SW480 (cell line): ENCODE measurements at regions not wholly inside any gene's neighbourhood (a gene's known extent, or its start where the extent isn't known, plus 50 kb on each side); places are given as distances from the start of the nearest gene placed in this dataset.

Experiments used
- DNase-seq: peaks from one replicate; pipeline ENCODE4 v3.0.0-alpha.2; 2016; ENCODE audit warnings: low spot score

DNA sequence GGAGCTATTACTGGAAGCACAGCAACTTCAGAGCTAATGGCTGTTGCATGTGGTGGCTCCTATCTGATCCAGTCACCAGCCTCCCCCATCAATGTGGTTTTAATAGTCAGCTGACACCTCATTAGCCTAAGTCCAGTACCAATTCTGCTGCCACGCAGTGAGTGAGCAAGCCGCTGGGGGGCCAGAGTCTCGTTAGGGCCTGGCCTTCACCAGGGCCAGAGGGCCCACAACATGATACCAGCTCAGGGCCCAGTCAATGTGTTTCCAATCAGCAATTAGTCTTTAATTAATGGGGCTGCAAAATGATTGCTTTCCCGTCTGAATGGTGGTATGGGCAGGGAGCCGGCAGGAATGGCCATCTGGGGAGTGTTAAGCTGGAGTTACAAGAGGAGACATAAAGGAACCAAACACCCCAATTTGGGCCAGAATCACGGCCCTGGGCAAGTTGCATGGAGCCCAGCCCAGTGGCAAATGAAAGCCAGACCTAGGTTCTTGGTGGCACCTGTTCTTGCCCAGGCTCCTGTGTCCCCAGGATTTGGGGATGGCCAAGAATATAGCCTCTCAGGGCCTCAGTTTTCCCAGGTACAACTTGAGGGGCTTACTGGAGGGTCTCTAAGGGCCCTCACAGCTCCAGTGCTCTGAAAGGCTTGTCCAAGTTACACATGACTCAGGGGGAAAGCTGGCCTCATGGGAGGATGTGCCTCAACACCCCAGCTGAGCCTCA, 119.2 kb downstream of the EFNB1 start:
- DNase-seq, result no peak

DNA sequence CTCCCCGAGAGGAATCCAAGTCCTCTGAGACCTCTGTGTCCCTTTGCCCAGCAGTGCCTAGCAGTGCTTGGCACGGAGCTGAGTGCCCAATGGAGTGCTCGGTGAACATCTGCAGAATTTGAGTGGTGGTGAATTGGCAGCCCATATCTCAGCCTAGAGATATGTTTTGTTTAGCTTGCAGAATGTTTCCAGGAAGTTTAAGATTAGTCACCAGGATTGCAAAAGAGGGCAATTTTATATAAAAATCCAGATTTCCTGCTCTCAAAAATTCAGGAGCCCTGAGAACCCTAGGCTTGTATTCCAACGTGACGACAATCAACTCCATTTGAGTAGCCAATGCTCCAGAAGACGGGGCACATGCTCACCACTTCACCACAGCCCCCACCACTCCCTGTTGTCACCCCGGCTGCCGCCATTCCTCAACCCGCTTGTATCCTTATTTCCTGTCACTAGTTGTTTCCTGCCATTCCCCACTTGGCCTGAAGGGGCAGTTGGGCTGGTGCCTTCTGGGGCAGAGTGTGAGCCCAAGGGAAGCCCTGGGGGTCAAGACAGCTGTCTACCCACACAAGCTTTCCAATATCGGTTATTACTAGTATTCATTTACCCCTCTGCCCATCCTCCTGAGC, 116.9 kb downstream of the EFNB1 start:
- DNase-seq, result no peak

DNA sequence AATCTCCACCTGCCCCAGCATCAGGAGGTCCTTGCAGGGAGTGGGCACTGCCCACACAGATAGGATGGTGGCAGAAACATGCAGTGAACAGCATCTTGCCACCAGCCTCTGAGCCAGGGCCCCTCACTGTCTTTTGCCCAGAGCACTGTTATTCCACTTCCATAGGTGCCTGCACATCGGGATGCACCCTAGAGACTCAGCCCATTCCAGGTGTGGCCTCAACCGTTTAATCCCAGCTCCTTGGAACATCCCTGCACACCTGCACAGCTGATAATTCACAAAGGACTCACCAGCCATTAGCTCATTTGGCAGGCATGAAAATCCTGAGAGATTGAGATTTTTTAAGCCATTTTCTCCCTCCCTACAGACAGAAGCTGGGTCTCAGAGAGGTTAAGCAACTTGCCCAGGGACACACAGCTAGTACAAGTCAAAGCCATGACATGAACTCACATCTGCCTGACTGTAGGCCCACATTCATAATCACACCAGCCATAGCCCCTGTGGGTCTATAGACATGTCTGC, 116.3 kb downstream of the EFNB1 start:
- no peak for DNase-seq

DNA sequence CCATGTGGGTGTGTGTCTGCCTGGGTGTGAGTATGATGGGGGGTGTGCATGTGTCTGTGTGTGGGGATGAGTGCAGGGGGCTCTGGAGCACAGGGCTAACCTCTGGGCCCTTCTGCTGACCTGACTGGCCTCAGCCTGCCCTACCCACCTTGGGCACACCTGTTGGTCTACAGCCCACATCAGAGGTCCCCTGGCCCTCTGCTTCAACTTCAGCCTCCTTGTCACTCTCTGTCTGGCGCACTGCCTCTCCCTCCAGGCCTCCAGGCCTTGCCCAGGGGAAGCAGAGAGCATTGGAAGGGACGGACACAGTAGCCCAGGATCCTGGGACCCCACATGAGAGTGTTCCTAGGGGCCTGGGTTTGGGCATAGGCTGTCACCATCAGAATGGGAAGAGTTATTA, 115.4 kb downstream of the EFNB1 start:
- DNase-seq, result no peak

DNA sequence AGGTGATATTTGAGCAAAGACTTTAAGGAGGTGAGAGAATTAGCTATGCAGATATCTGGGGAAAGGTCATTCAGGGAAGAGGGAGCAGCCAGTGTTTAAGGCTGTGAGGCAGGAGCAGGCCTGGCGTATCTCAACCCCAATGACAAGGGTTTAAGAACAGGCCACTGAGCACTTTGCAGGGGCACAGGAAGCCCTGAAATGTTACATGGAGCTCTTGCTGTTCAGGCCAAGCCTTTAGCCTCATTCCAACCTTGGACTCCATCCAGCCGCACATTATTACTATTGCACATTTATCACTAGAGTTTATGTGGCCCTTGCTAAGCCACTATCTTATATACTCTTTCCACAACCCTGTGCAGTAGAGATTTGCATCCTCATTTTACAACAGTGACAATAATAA, 114.0 kb downstream of the EFNB1 start:
- DNase-seq, result no peak

DNA sequence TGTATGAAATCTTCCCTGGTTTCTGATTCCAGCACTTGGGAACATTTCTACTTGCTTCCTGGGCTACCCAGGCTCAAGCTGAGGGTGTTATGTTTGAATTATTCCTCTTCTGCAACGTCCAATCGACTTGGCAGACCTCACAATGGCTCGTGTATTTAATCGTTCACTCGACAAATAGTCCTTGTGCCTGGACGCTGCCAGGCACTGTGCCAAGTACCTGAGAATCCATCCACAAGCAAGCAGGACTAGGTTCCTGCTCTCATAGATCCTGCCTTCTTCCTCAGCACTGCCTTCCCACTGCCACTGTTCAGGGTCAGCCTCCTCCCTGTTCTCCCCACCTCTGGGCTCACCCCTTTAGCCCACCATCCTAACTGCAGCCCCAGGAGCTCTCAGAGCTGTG, 113.3 kb downstream of the EFNB1 start:
- no peak for DNase-seq

DNA sequence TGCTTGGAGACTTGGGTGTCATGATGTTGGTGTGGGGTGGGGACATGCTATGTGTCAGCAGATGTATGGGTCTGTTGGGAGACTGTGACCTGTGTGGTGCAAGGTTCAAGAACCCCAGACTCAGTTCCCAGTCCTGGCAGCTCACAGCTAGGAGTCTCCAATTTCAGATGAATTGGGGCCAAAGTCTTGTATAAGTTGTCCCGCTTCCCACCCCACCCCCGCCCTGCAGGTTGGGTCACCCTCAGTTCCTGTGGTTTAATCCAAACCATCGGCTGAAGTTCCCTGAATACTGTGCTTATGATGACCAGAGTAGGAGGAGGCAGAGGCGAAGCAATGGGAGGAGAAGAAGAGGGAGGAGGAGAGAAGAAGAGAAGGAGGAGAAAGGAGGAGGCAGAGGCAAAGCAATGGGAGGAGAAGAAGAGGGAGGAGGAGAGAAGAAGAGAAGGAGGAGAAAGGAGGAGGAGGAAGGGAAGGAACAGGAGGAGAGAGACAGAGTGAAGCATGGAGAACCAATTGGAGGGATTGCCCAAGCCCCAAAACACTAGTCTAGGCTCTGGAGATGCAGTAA, 112.6 kb downstream of the EFNB1 start:
- DNase-seq, result no peak

DNA sequence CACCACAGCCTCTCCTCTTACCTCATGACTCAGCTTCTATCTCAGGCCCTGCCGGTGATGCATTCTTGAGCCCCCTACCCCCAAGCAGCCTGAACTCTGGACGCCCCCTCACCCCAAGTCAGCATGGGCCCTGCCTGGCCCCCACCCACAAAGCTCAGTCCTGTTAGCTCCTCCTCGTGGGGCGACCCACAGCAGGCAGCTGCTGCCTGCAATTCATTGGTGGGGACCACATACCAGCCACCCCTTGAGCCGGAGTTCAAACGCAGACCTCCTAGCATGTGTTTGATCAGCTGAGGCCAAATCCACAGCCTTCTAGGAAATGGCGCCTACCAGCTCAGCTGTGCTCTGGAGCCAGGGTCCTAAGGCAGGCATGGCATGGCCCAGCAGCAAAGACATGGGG, 111.8 kb downstream of the EFNB1 start:
- DNase-seq, result no peak

DNA sequence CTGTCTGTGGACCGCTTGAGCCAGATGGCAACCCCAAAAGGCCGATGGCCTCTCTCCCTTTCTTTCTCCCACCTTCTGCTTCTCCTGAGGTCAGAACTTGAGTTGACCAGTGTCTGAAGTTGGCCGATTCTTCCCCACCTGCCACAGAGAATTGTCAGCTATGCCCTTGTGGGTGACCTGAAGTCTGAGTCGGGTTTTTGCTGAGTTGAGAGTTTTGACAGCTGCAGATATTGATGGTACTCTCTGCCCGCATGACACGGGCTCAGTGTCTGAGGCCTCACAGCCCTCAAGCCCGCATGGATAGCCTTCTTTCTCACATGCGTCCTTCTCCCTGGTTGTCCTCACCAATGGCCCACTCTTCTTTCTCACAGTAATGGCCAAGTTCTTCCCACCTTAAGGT, 111.0 kb downstream of the EFNB1 start:
- no peak for DNase-seq

DNA sequence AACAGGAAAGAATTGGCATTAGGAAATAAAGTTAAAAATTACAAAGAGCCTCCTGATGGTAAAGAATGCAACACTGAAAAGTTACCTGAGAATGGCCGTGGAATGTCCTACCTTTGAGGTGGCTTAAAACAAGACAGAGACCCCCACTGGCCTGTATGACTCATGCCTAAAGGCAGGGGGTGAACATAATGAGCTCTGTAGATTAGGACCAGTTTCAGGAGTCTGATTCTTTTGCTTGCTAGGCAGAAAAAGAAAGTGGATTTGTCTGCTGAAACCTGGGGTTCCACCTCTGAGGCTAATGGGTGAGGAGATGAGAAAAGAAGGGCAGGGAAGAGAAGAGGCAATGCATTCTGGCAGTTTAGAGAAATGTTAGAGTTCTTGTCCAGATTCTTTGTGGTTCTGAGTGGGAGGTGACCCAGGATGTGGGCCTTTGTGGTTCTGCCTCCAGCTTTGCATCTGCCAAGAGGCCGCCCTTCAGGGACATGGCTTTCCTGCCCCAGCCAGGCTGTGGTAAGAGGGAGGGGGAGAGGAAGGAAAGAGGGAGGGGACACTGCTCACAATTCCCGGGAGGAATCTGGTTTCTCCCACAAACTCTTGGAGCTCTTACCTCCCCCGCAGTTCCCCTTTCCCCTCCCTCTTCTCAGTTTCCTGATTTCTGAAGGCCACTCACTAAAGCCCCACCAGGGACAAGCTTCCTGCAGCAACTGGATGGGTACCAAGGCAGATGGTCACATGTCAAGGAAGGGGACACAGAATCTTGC, 109.6 kb downstream of the EFNB1 start:
- peak; percentile 78 for DNase-seq

DNA sequence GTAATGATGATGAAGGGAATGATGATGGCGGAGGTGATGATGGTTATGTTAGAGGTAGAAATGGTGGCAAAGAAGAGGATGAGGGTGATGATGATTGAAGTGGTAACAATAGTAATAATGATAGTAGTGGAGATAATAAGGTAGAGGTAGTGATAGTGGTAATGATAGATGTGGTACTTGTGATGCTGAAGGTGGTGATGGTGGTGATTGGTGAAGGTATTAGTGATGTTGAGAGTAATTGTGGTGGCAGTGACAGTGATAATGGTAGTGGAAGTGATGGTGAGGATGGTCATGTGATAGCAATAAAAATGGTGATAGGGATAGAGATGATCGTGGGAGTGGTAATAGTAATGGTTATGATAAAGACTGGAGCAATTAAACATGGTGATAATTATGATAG, 108.8 kb downstream of the EFNB1 start:
- DNase-seq, result no peak

DNA sequence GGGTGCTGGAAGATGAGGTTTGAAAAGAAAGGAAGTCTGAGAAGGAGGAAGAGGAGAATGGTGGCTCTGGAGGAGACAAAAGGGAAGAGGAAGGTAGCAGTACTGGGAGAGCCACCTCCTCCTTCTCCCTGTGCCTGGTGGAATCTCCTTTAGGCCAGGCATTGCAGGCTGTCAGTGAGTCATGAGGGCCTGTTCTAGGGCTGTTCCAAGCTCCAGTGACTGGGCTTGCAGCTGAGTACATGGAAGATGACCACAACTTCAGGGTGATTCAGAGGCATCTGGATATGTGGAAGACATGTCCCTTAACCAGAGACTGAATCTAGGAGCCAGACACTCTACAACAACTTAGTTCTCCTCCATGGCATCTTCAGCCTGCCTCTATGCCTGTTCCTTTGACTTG, 107.8 kb downstream of the EFNB1 start:
- DNase-seq, result peak; percentile 70

DNA sequence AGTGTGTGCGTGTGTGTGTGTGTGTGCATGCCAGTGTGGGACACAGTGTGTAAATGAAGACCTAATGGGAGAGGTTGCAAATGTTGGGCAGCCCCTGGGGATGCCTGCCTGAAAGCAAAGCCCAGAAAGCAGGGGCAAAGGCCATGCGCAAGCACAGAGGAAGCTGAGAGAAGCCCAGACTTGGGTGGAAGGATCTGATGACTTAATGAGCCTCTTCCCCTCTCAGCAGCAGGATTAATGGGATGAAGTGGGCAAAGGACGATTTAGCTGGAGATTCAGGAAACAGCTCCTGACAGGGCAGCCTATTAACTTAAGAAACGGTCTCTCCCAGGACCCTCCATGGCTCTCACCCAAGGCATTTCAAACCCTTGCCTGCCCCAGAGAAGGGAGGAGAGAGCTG, 107.3 kb downstream of the EFNB1 start:
- DNase-seq, result no peak

DNA sequence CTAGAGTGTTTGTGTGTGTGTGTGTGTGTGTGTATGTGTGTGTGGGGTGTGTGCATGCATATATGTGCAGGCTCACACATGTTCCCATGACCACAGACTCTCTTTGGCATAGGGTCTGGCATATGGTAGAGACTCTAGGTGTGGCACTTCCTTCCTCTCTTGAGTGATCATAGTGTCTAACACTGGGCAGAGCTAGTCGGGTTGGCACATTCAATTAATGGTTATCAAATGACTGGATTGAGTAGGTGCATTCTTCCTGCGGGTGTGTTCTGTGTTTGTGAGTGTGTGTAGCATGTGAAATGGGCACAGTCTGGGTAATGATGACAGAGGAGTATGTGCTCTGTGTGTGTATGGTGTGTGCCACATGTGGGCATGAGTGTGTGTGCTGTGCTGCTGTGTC, 106.5 kb downstream of the EFNB1 start:
- no peak for DNase-seq

DNA sequence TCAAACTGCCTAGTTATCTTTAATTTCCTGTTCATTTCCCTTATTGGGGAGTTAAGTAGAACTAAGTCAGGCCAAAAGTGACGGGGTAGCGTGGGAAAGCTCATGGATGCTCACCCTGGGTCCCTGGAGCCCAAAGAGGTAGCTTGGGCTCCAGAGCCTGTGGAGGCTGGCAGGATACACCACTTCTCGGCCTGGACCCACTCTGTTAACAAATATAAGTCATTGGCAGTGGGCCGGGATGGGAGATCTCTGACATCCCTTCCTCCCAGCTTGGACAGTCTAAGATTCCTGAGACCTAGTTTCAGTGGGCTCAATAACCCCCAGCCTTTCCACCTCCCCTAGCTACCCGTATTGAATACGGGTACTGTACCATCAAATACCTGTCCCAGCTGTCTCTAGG, 106.1 kb downstream of the EFNB1 start:
- DNase-seq, result no peak

DNA sequence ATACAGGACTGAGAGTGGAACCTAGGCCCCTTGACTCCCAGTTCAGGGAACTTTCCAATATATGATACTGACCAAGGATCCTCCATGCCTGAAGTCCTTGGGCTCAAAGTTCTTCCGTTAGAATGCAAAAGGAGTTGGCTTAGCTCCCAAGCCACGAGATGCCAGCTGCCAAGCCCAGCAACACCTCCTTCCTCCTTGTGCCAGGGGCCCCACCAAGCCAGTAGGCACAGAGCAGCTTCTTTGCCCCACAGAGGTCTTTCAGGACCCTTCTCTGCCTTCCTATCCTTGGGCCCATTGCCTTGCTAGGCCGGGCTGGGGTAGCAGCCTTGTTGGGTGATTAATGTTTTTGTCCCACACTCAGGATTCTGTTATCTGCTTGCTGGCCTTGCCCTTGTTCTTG, 105.6 kb downstream of the EFNB1 start:
- no peak for DNase-seq

DNA sequence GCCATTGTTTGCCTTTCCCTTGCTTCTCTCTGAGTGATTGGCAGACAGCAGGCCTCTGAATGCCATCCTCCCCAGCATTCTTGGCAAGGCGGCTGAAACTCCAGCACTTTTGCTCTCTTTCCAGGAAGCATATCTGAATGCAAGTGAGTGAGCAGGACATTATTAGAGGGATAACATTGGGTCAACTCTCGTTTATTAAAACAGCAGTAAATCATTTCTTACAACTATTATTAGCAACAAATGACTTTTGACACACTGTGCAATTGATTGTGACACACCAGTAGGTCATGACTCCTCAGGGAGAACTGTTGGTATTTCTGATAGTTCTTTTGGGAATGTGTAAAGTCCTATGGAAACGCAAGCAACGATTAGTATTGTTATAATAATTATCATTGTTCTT, 103.8 kb downstream of the EFNB1 start:
- no peak for DNase-seq

DNA sequence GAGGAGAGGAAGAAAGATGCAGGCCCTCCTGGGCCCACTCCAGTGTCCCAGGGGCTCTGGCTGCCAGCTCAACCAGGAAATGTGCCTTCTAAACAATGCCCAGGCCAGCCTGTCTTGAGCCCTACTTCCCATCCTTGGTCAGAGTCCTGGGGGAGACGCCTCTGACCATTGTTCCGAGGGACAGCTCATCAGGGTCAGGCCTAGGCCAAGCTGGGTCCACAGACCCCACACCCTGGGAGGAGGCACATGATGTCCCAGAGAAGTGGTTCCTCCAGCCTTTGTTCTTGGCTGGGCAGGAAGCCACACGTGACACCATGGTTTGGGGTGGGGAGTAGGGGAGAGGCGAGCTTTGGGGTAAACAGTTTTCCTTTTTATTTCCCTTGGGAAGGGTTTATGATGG, 102.5 kb downstream of the EFNB1 start:
- peak; percentile 58 for DNase-seq

DNA sequence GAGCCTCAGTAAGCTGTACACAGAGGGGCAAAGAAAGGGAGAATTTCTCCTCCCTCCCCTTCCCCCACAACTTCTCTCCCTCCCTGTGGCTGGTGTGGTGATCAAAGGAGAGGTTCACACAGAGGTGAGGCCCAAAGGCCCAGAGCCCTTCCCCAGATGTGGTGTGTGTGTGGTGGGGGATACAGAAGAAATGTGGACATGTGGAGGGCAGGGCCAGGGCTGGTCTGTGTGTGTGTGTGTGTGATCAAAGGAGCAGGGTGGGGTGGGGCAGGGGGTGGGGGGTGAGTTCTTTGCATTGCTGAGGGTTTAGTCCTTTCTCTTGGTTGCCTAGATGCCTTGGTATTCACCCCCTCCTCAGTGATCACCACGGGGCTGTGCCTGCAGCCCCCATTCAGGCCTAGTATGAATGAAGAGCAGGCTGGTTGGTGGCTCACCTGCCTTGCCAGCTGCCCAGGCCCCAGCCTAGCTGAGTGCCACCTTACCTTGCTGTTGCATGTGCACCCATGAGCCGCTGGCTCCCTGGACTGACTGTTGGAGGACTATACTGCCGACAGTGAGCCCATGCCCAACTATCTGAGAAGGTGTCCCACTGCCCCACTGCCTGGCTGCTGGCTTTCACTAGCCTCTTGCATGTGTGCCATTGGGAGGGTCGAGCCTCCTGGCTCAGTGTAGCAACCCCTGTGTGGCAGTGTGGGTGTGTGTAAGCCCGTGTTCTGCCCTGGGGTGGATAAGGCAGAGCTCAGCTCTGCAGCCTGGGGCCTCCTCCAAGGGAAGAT, 101.9 kb downstream of the EFNB1 start:
- peak; percentile 92 for DNase-seq

DNA sequence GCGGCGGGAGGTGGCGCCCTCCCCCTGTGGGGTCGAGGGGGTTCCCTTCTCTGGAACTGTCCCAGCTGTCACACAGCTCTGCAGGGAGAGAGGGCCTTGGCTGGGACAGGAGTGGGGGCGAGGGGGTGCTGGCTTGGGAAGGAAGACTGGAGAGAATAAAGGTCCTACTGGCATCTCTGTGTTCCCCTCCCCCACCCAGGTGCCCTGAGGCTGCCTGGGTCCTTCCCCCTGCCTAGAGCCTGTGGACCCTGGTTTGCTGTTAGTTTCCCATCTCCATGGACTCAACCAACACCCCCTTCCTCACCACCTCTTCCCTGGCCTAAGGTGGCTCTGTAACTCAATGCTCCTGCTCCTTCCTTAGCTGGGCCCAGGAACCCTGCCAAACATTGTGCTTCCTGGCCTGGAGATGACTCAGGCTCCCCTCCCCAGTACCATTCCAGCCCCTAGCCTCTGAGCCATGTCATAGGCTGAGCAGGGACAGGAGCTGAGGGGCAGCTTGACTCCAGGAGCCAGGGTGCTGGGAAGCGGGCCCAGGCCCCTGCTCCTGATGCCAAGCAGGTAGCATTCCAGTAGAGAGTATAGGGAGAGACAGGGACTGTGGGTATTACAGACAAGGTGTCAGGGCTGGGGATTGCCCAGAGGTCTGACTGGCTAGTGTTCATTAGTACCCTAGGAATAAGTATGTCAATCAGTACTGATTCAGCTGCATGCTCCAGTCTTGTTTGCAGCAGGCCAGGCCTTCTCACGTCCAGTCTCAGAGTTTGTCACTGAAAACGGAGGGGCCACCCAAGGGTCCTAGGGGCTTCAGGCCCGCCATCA, 100.7 kb downstream of the EFNB1 start:
- peak; percentile 77 for DNase-seq

DNA sequence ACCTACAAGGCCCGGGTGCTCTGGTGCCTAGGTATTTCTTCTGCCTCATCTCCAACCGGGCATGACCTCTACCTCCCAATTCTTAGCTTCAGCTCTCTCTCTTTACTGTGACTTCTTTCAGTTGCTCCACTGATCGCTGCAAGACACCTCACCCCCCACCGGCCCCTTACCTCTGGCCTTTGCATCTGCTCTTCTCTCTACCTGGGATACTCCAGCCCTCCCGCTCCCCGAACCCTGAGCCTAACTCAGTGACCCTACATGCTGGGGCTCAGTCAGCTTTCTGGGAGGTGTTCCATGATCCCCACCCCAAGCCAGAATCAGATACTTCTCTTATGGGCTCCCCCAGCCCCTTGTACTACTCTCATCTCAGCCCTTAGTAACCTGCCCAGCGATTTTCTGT, 99.6 kb downstream of the EFNB1 start:
- DNase-seq, result no peak
